HFFc6 (cell line): ENCODE measurements at regions not wholly inside any gene's neighbourhood (a gene's known extent, or its start where the extent isn't known, plus 50 kb on each side); places are given as distances from the start of the nearest gene placed in this dataset.

Source experiments
- DNase-seq: peaks from one replicate; pipeline ENCODE4 v3.0.0-alpha.2; 2018
- H3K27ac Mint-ChIP-seq: 2 replicates; pipeline ENCODE4 v1.8.0; 2020; ENCODE audit warnings: mild to moderate bottlenecking, mixed read lengths
- H3K27me3 Mint-ChIP-seq: 2 replicates; pipeline ENCODE4 v1.8.0; 2021; ENCODE audit warnings: mild to moderate bottlenecking, moderate library complexity, mixed read lengths; ENCODE audit not compliant: insufficient read depth
- H3K36me3 Mint-ChIP-seq: 2 replicates; pipeline ENCODE4 v1.8.0; 2021; ENCODE audit warnings: low read depth, mixed read lengths
- H3K4me1 Mint-ChIP-seq: 2 replicates; pipeline ENCODE4 v1.8.0; 2020; ENCODE audit warnings: low read depth, mixed read lengths
- H3K4me3 Mint-ChIP-seq: 2 replicates; pipeline ENCODE4 v1.8.0; 2020; ENCODE audit warnings: mild to moderate bottlenecking, moderate library complexity, mixed read lengths
- H3K9me3 Mint-ChIP-seq: 2 replicates; pipeline ENCODE4 v1.8.0; 2020; ENCODE audit warnings: mild to moderate bottlenecking, mixed read lengths
- CTCF ChIP-seq: fragments of 200-600 bp; sonication (generic); IDR thresholded peaks from 2 replicates; pipeline ENCODE4 v1.5.0; 2021; ENCODE audit warnings: antibody characterized with exemption, mild to moderate bottlenecking

- Mint-ChIP-seq H3K27ac (no peak overlapping the region), H3K4me3 (no peak overlapping the region), H3K27me3 (no peaks in the 10 kb centered on the region; the same call in 1 of the 2 replicates), H3K4me1 (no peaks in the 10 kb centered on the region), H3K36me3 (no peaks in the 10 kb centered on the region), H3K9me3 (peaks cover 53% of the 10 kb centered on the region)
- no peak for TF ChIP-seq CTCF
- no peak for DNase-seq
These were observed 245.2 kb upstream of the FOXK1 start for GRCh38 chr7:4436936-4437335.

- Mint-ChIP-seq H3K27ac (no peak overlapping the region), H3K4me3 (no peak overlapping the region), H3K27me3 (no peaks in the 10 kb centered on the region; the same call in 1 of the 2 replicates), H3K36me3 (no peaks in the 10 kb centered on the region), H3K4me1 (no peaks in the 10 kb centered on the region), H3K9me3 (peaks cover 51% of the 10 kb centered on the region)
- no peak for TF ChIP-seq CTCF
- no peak for DNase-seq
These were observed 244.2 kb upstream of the FOXK1 start for GRCh38 chr7:4437916-4438315.

- no peak overlapping the region for H3K4me3 Mint-ChIP-seq
- no peak for TF ChIP-seq CTCF
- H3K27me3 Mint-ChIP-seq = no peaks in the 10 kb centered on the region; the same call in 1 of the 2 replicates
- H3K4me1 Mint-ChIP-seq = no peaks in the 10 kb centered on the region
- H3K9me3 Mint-ChIP-seq = peaks cover 47% of the 10 kb centered on the region
- no peaks in the 10 kb centered on the region for H3K36me3 Mint-ChIP-seq
- no peak overlapping the region for H3K27ac Mint-ChIP-seq
- no peak for DNase-seq
These were observed 243.3 kb upstream of the FOXK1 start for GRCh38 chr7:4438723-4439245.

GRCh38 chr7:4439444-4439843 is 242.7 kb upstream of the FOXK1 start:
- H3K27me3 Mint-ChIP-seq = no peaks in the 10 kb centered on the region; the same call in 1 of the 2 replicates
- H3K27ac Mint-ChIP-seq = no peak overlapping the region
- DNase-seq = no peak
- H3K9me3 Mint-ChIP-seq = peaks cover 45% of the 10 kb centered on the region
- no peak for TF ChIP-seq CTCF
- no peaks in the 10 kb centered on the region for H3K4me1 Mint-ChIP-seq
- no peaks in the 10 kb centered on the region for H3K36me3 Mint-ChIP-seq
- H3K4me3 Mint-ChIP-seq = no peak overlapping the region

GRCh38 chr7:4444106-4444505 is 238.0 kb upstream of the FOXK1 start:
- TF ChIP-seq CTCF = no peak
- peaks cover 2% of the 10 kb centered on the region; the same call in 1 of the 2 replicates for H3K27me3 Mint-ChIP-seq
- no peak overlapping the region for H3K27ac Mint-ChIP-seq
- DNase-seq = no peak
- peaks cover 7% of the 10 kb centered on the region for H3K36me3 Mint-ChIP-seq
- peaks cover 41% of the 10 kb centered on the region for H3K9me3 Mint-ChIP-seq
- H3K4me3 Mint-ChIP-seq = no peak overlapping the region
- H3K4me1 Mint-ChIP-seq = no peaks in the 10 kb centered on the region

- DNase-seq = no peak
- Mint-ChIP-seq H3K27me3 (peaks cover 2% of the 10 kb centered on the region; the same call in 1 of the 2 replicates), H3K36me3 (peaks cover 7% of the 10 kb centered on the region), H3K4me3 (no peak overlapping the region), H3K9me3 (peaks cover 56% of the 10 kb centered on the region), H3K4me1 (no peaks in the 10 kb centered on the region), H3K27ac (no peak overlapping the region)
- no peak for TF ChIP-seq CTCF
These were observed 236.3 kb upstream of the FOXK1 start for GRCh38 chr7:4445777-4446176.
